ENCODE measurements at regions not wholly inside any gene's neighbourhood (a gene's known extent, or its start where the extent isn't known, plus 50 kb on each side); places are given as distances from the start of the nearest gene placed in this dataset.

DNA sequence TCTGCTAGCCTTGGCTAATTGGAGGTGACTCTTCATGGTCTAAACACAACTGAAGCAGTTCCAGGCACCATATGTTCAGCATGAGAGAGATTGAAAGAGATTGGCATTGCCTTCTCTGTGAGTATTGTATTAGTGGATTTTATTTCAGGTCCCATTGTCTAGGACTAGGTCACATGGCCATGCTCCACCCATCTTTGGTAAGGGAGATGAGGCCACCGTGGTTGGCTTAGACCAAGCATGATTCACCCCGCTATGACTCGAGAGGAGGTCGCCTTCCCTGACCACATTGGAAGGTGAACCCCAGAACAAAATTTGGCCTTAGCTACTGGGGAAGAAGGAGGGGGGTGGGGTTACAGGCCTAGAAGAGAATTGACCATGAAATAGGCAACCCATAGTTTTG lies 109.9 kb upstream of the BCOR start:
- intact Hi-C loops (cut with DNase I; ENCODE audit: low total_unique reads), result no loop called here
- TF ChIP-seq, protein P1, sequence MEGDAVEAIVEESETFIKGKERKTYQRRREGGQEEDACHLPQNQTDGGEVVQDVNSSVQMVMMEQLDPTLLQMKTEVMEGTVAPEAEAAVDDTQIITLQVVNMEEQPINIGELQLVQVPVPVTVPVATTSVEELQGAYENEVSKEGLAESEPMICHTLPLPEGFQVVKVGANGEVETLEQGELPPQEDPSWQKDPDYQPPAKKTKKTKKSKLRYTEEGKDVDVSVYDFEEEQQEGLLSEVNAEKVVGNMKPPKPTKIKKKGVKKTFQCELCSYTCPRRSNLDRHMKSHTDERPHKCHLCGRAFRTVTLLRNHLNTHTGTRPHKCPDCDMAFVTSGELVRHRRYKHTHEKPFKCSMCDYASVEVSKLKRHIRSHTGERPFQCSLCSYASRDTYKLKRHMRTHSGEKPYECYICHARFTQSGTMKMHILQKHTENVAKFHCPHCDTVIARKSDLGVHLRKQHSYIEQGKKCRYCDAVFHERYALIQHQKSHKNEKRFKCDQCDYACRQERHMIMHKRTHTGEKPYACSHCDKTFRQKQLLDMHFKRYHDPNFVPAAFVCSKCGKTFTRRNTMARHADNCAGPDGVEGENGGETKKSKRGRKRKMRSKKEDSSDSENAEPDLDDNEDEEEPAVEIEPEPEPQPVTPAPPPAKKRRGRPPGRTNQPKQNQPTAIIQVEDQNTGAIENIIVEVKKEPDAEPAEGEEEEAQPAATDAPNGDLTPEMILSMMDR (IDR thresholded peaks at IDR 0.05), result no peak
- no peak for TF ChIP-seq POLR2A (IDR thresholded peaks at IDR 0.05)
- DNase-seq (ENCODE audit: low spot score in 2 of 2), result no peak
- H3K4me3 ChIP-seq (ENCODE audit: low read depth, poor library complexity, severe bottlenecking), result no peak overlapping the region
- WGBS, 2 donors, result 38 to 82% methylated on average over 1 to 4 of the region's 4 CpGs

DNA sequence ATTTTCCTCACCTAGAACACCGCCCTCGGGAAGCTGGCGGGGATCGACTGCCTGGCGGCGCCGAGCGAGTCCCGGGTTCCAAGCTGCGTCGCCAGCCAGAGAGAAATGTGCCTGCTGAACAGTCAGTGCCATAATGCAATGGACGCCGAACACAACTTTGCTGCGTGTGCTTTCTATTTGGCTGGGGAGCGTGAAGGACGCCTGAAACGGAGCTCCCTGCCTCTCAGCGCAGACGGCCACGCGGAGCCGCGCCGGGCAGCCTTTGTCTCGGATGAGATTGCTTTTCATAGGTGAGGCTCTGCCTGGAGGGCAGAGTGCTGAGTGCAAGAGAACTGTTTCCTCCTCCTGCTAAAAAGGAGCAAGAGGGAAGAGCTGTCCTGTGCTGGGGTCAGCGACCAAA lies 107.7 kb upstream of the BCOR start:
- DNase-seq (ENCODE audit: low spot score in 2 of 2), result no peak
- H3K4me3 ChIP-seq (ENCODE audit: low read depth, poor library complexity, severe bottlenecking), result no peak overlapping the region
- intact Hi-C loops (cut with DNase I; ENCODE audit: low total_unique reads), result no loop called here
- 68 to 69% methylated on average over 19 to 25 of the region's 26 CpGs for WGBS, 2 donors
- no peak for TF ChIP-seq POLR2A (IDR thresholded peaks at IDR 0.05)
- TF ChIP-seq, protein P1 (IDR thresholded peaks at IDR 0.05), result no peak

DNA sequence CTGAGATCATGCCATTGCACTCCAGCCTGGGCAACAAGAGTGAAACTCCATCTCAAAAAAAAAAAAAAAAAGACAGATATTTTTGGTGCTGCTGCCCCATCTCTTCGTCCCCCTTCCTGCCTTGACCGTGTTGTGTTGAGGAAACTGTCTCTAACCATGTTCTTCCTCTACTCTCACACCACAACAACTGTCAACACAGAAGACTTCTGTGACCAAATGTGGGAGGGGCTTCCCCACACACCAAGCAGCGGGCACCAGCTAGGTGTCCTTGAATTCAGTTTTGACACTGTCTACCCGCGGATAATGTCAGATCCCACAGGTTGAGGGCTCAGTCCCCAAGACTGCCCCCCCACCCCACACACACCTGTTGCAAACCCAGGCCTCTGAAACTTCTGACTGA lies 104.7 kb upstream of the BCOR start:
- TF ChIP-seq POLR2A (IDR thresholded peaks at IDR 0.05), result no peak
- TF ChIP-seq, protein P1 (IDR thresholded peaks at IDR 0.05), result no peak
- 90 to 91% methylated on average over 2 to 5 of the region's 5 CpGs for whole genome bisulfite sequencing, 2 donors
- intact Hi-C loops (cut with DNase I; ENCODE audit: low total_unique reads), result no loop called here

DNA sequence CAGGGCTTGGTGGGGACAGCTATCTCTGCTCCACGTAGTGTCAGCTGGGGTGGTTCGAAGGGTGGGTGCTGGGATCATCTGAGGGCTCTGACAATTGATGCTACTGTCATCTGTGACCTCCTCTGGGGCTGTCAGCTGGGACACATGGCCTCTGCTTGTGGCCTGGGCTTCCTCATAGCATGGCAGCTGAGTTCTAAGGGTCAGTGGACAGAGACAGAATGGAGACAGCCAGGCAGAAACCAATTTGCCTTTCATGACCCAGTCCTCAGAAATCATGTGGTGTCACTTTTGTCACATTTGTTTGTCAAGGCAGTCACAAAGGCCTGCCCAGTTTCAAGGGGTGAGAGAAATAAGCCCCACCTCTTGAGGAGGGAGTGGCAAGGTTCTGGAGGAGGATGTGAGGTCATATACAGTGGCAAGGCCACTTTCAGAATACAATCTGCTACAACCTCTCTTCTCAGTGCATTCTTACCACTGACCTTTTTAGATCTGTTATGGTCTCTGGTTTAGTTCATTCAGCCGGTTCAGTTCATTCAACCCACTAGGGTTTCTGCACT lies 103.6 kb upstream of the BCOR start:
- H3K4me3 ChIP-seq (ENCODE audit: low read depth, poor library complexity, severe bottlenecking), result no peak overlapping the region
- TF ChIP-seq, protein P1 (IDR thresholded peaks at IDR 0.05), result no peak
- TF ChIP-seq POLR2A (IDR thresholded peaks at IDR 0.05), result no peak
- 84 to 97% methylated on average over 3 of the region's 3 CpGs for WGBS, 2 donors
- intact Hi-C loops (cut with DNase I; ENCODE audit: low total_unique reads), result no loop called here
- no peak for DNase-seq (ENCODE audit: low spot score in 2 of 2)

More for the DNA sequence above, 104.7 kb upstream of the BCOR start:
- H3K4me3 ChIP-seq (ENCODE audit: low read depth, poor library complexity, severe bottlenecking), result no peak overlapping the region
- no peak for DNase-seq (ENCODE audit: low spot score in 2 of 2)

DNA sequence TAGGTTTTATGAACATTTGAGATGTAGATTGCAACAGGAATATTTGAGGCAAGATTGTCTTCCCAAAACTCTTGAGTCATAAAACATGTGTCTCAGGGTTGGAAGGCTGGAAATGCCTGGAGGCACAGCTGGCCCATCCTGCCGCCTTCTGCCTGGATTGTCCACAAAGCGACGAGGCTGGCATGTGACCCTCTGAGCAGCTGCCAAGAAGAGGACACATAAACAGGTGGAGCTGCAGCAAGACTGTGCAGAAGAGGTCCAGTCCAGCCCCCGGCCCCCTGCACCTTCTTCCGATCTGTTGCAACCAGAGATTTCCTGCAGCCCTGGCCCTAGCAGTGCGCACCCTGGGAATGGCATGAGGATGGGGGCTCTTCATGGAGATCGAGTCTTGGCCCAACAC lies 101.9 kb upstream of the BCOR start:
- no peak overlapping the region for H3K4me3 ChIP-seq (ENCODE audit: low read depth, poor library complexity, severe bottlenecking)
- intact Hi-C loops (cut with DNase I; ENCODE audit: low total_unique reads), result no loop called here
- 30 to 73% methylated on average over 5 to 7 of the region's 7 CpGs for WGBS, 2 donors
- TF ChIP-seq, protein P1 (IDR thresholded peaks at IDR 0.05), result no peak
- no peak for TF ChIP-seq POLR2A (IDR thresholded peaks at IDR 0.05)
- no peak for DNase-seq (ENCODE audit: low spot score in 2 of 2)

DNA sequence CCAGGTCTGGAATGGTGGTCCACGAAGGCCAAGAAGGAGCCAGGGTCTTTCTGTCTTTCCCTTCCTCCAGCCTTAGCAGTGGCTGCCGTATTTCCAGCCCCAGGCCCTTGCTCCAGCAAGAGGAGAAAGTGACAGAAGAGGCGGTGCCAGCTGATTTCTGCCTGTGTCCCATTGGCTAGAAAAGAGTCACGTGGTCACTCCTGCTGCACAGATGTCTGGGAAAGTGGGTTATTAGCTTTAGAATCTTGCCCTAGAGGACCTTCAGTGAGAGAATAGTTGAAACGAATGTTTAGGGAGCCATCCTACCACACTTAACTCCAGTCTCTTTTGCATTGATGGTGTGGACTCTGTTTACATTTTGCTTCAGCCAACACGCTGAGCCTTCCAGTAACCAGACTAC lies 99.3 kb upstream of the BCOR start:
- DNase-seq (ENCODE audit: low spot score in 2 of 2), result no peak
- H3K4me3 ChIP-seq (ENCODE audit: low read depth, poor library complexity, severe bottlenecking), result no peak overlapping the region
- WGBS, 2 donors, result 73 to 91% methylated on average over 6 of the region's 6 CpGs
- intact Hi-C loops (cut with DNase I; ENCODE audit: low total_unique reads), result no loop called here
- no peak for TF ChIP-seq POLR2A (IDR thresholded peaks at IDR 0.05)
- TF ChIP-seq, protein P1 (IDR thresholded peaks at IDR 0.05), result no peak
